Vagina (tissue), 2 donors: ENCODE measurements at regions not wholly inside any gene's neighbourhood (a gene's known extent, or its start where the extent isn't known, plus 50 kb on each side); places are given as distances from the start of the nearest gene placed in this dataset.

ENCODE experiments used
- DNase-seq, 2 donors: peaks; one replicate each; pipeline ENCODE4 v3.0.0-alpha.2; 2017; ENCODE audit errors: extremely low spot score in 2 of 2
- H3K27ac ChIP-seq: fragments of 200-600 bp; sonication (generic); one replicate; pipeline ENCODE4 v1.5.1; 2019
- H3K27me3 ChIP-seq: fragments of 200-600 bp; sonication (generic); one replicate; pipeline ENCODE4 v1.5.1; 2019
- H3K36me3 ChIP-seq, 2 donors: fragments of 200-600 bp; sonication (generic); one replicate each; pipeline ENCODE4 v1.5.1; 2017 to 2019
- H3K4me1 ChIP-seq: fragments of 200-600 bp; sonication (generic); one replicate; pipeline ENCODE4 v1.5.1; 2019
- H3K4me3 ChIP-seq, 2 donors: fragments of 200-600 bp; sonication (generic); 1 replicate in 1 of 2; 2 replicates in 1 of 2; pipeline ENCODE4 v1.5.1; 2016 to 2019
- H3K9me3 ChIP-seq: fragments of 200-600 bp; sonication (generic); one replicate; pipeline ENCODE4 v1.5.1; 2019
- CTCF ChIP-seq, 3 experiments: fragments of 450-650 bp in 2 of 3; fragments of 200-600 bp in 1 of 3; sonication (generic) in 1 of 3; IDR thresholded peaks; one replicate each; pipeline ENCODE4 v1.5.1; 2017 to 2019; ENCODE audit warnings: antibody characterized with exemption in 3 of 3, mild to moderate bottlenecking in 2 of 3, moderate library complexity in 2 of 3
- POLR2A ChIP-seq, 2 donors: fragments of 450-650 bp; IDR thresholded peaks; one replicate each; pipeline ENCODE4 v1.6.1; 2017; ENCODE audit warnings: antibody characterized with exemption in 2 of 2, mild to moderate bottlenecking in 2 of 2, moderate library complexity in 2 of 2
- POLR2AphosphoS5 ChIP-seq, 2 donors: sonication (generic); formaldehyde crosslinking; IDR thresholded peaks; one replicate each; pipeline ENCODE4 v1.9.0; 2017; ENCODE audit warnings: antibody characterized with exemption in 2 of 2, mild to moderate bottlenecking in 2 of 2, low read depth in 1 of 2; ENCODE audit not compliant: insufficient read depth in 1 of 2
- intact Hi-C: fragments of 100-400 bp; cut with DNase I; formaldehyde crosslinking; loops from one replicate; pipeline ENCODE4 v1.15.1; 2023

GRCh38 chr5:164966611-164967010 is 1461.2 kb downstream of the MAT2B start:
- Histone ChIP-seq H3K27ac (no peak overlapping the region), H3K4me3 (no peak overlapping the region), H3K36me3 (no peaks in the 10 kb centered on the region), H3K27me3 (no peaks in the 10 kb centered on the region), H3K9me3 (no peaks in the 10 kb centered on the region), H3K4me1 (no peaks in the 10 kb centered on the region)
- intact Hi-C loops = no loop called here
- TF ChIP-seq CTCF (IDR thresholded peaks at IDR 0.05) = no peak
- no peak for TF ChIP-seq POLR2A (IDR thresholded peaks at IDR 0.05)
- TF ChIP-seq POLR2AphosphoS5 (IDR thresholded peaks at IDR 0.05; ENCODE audit: insufficient read depth in 1 of 2, low read depth in 1 of 2) = no peak
- DNase-seq = no peak

GRCh38 chr5:164967354-164967753 is 1461.9 kb downstream of the MAT2B start:
- no peak overlapping the region for H3K27ac ChIP-seq
- no peaks in the 10 kb centered on the region for H3K27me3 ChIP-seq
- H3K36me3 ChIP-seq = no peaks in the 10 kb centered on the region
- intact Hi-C loops = no loop called here
- H3K9me3 ChIP-seq = no peaks in the 10 kb centered on the region
- H3K4me1 ChIP-seq = no peaks in the 10 kb centered on the region
- H3K4me3 ChIP-seq = no peak overlapping the region
- no peak for DNase-seq
- TF ChIP-seq POLR2AphosphoS5 (IDR thresholded peaks at IDR 0.05; ENCODE audit: insufficient read depth in 1 of 2, low read depth in 1 of 2) (no peak), CTCF (IDR thresholded peaks at IDR 0.05) (no peak), POLR2A (IDR thresholded peaks at IDR 0.05) (no peak)

GRCh38 chr5:164972973-164973372 is 1467.6 kb downstream of the MAT2B start:
- Histone ChIP-seq H3K4me3 (no peak overlapping the region), H3K9me3 (no peaks in the 10 kb centered on the region), H3K36me3 (no peaks in the 10 kb centered on the region), H3K27me3 (no peaks in the 10 kb centered on the region), H3K27ac (no peak overlapping the region), H3K4me1 (no peaks in the 10 kb centered on the region)
- intact Hi-C loops = no loop called here
- DNase-seq = no peak
- TF ChIP-seq CTCF (IDR thresholded peaks at IDR 0.05) (no peak), POLR2AphosphoS5 (IDR thresholded peaks at IDR 0.05; ENCODE audit: insufficient read depth in 1 of 2, low read depth in 1 of 2) (no peak), POLR2A (IDR thresholded peaks at IDR 0.05) (no peak)

- no peaks in the 10 kb centered on the region for H3K4me1 ChIP-seq
- DNase-seq = no peak
- no peaks in the 10 kb centered on the region for H3K36me3 ChIP-seq
- H3K4me3 ChIP-seq = no peak overlapping the region
- H3K27ac ChIP-seq = no peak overlapping the region
- intact Hi-C loops = no loop called here
- no peaks in the 10 kb centered on the region for H3K27me3 ChIP-seq
- no peaks in the 10 kb centered on the region for H3K9me3 ChIP-seq
- TF ChIP-seq CTCF (IDR thresholded peaks at IDR 0.05) (no peak), POLR2AphosphoS5 (IDR thresholded peaks at IDR 0.05; ENCODE audit: insufficient read depth in 1 of 2, low read depth in 1 of 2) (no peak), POLR2A (IDR thresholded peaks at IDR 0.05) (no peak)
Observed at GRCh38 chr5:164975986-164976385, 1470.6 kb downstream of the MAT2B start.

GRCh38 chr5:164980480-164980879 is 1475.1 kb downstream of the MAT2B start:
- intact Hi-C loops = no loop called here

More at GRCh38 chr5:164980480-164980879, 1475.1 kb downstream of the MAT2B start:
- Histone ChIP-seq H3K9me3 (no peaks in the 10 kb centered on the region), H3K4me1 (no peaks in the 10 kb centered on the region), H3K36me3 (no peaks in the 10 kb centered on the region), H3K27ac (no peak overlapping the region), H3K4me3 (no peak overlapping the region), H3K27me3 (no peaks in the 10 kb centered on the region)
- no peak for TF ChIP-seq POLR2AphosphoS5 (IDR thresholded peaks at IDR 0.05; ENCODE audit: insufficient read depth in 1 of 2, low read depth in 1 of 2)
- TF ChIP-seq POLR2A (IDR thresholded peaks at IDR 0.05) = no peak
- TF ChIP-seq CTCF (IDR thresholded peaks at IDR 0.05) = no peak
- no peak for DNase-seq
